ENCODE measurements at regions not wholly inside any gene's neighbourhood (a gene's known extent, or its start where the extent isn't known, plus 50 kb on each side); places are given as distances from the start of the nearest gene placed in this dataset.

- intact Hi-C loops (cut with DNase I; ENCODE audit: low total_unique reads) (no loop called here), in situ Hi-C loops (cut with MboI; ENCODE audit: low pct_ligation_motif_present in 1 of 4, low pct_unique_long_range_greater_than_20kb in 1 of 4, low sequenced_read_pairs in 3 of 4) (no loop called here)
- no peaks in the 10 kb centered on the region for H3K4me1 ChIP-seq
- no peak for DNase-seq
- no peak overlapping the region for H3K27ac ChIP-seq
- WGBS, 2 donors (ENCODE audit: low coverage in 1 of 2), result 70 to 73% methylated on average over 1 of the region's 1 CpG
- H3K27me3 ChIP-seq, result no peaks in the 10 kb centered on the region
- no peak for TF ChIP-seq POLR2A (IDR thresholded peaks at IDR 0.05)
- TF ChIP-seq EP300 (IDR thresholded peaks at IDR 0.05; ENCODE audit: low read depth), result no peak
- no peak for TF ChIP-seq POLR2AphosphoS5 (IDR thresholded peaks at IDR 0.05)
- TF ChIP-seq, protein P1, sequence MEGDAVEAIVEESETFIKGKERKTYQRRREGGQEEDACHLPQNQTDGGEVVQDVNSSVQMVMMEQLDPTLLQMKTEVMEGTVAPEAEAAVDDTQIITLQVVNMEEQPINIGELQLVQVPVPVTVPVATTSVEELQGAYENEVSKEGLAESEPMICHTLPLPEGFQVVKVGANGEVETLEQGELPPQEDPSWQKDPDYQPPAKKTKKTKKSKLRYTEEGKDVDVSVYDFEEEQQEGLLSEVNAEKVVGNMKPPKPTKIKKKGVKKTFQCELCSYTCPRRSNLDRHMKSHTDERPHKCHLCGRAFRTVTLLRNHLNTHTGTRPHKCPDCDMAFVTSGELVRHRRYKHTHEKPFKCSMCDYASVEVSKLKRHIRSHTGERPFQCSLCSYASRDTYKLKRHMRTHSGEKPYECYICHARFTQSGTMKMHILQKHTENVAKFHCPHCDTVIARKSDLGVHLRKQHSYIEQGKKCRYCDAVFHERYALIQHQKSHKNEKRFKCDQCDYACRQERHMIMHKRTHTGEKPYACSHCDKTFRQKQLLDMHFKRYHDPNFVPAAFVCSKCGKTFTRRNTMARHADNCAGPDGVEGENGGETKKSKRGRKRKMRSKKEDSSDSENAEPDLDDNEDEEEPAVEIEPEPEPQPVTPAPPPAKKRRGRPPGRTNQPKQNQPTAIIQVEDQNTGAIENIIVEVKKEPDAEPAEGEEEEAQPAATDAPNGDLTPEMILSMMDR (IDR thresholded peaks at IDR 0.05), result no peak
- H3K9me3 ChIP-seq, result peaks cover 5 to 10% of the 10 kb centered on the region in 2 donors
- no peaks in the 10 kb centered on the region for H3K36me3 ChIP-seq
- no peak overlapping the region for H3K4me3 ChIP-seq
These were observed 1908.7 kb downstream of the MRPL39 start for GRCh38 chr21:23698619-23699018.

- in situ Hi-C loops (cut with MboI; ENCODE audit: low pct_ligation_motif_present in 1 of 4, low pct_unique_long_range_greater_than_20kb in 1 of 4, low sequenced_read_pairs in 3 of 4) (no loop called here), intact Hi-C loops (cut with DNase I; ENCODE audit: low total_unique reads) (no loop called here)
- Histone ChIP-seq H3K27ac (no peak overlapping the region), H3K4me1 (no peaks in the 10 kb centered on the region), H3K9me3 (peaks cover 5 to 12% of the 10 kb centered on the region in 2 donors), H3K36me3 (no peaks in the 10 kb centered on the region), H3K4me3 (no peak overlapping the region), H3K27me3 (no peaks in the 10 kb centered on the region)
- no peak for TF ChIP-seq POLR2A (IDR thresholded peaks at IDR 0.05)
- TF ChIP-seq, protein P1 (IDR thresholded peaks at IDR 0.05), result no peak
- no peak for TF ChIP-seq EP300 (IDR thresholded peaks at IDR 0.05; ENCODE audit: low read depth)
- no peak for TF ChIP-seq POLR2AphosphoS5 (IDR thresholded peaks at IDR 0.05)
- no peak for DNase-seq
- 66 to 77% methylated on average over 4 to 5 of the region's 5 CpGs for WGBS, 2 donors (ENCODE audit: low coverage in 1 of 2)
These were observed 1911.8 kb downstream of the MRPL39 start for GRCh38 chr21:23695443-23695842.

DNA sequence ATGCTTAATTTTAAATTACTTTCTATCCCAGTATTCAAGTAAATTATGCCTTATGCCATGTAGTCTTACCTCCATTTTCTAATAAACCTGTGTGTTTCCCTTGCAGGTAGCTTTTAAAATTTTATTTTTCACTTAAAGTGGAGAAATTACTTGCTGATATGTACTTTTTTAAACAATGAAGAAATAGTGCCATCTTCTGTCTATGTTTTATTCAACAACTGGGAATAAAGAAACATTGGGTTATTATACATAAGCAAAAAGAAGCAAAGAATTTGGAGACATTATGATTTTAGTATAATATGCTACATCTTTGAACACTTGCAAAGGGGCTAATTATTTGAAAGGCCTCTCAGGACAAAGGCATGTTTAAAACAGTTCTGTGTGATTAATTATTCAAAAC is 1912.9 kb downstream of the MRPL39 start:
- intact Hi-C loops (cut with DNase I; ENCODE audit: low total_unique reads), result no loop called here
- Histone ChIP-seq H3K4me3 (no peak overlapping the region), H3K27me3 (no peaks in the 10 kb centered on the region), H3K9me3 (peaks cover 0 to 6% of the 10 kb centered on the region in 2 donors), H3K27ac (no peak overlapping the region), H3K4me1 (no peaks in the 10 kb centered on the region), H3K36me3 (no peaks in the 10 kb centered on the region)
- in situ Hi-C loops (cut with MboI; ENCODE audit: low pct_ligation_motif_present in 1 of 4, low pct_unique_long_range_greater_than_20kb in 1 of 4, low sequenced_read_pairs in 3 of 4), result no loop called here
- TF ChIP-seq POLR2AphosphoS5 (IDR thresholded peaks at IDR 0.05) (no peak), EP300 (IDR thresholded peaks at IDR 0.05; ENCODE audit: low read depth) (no peak), POLR2A (IDR thresholded peaks at IDR 0.05) (no peak)
- TF ChIP-seq, protein P1 (IDR thresholded peaks at IDR 0.05), result no peak
- DNase-seq, result no peak

GRCh38 chr21:23690316-23690715 is 1917.0 kb downstream of the MRPL39 start:
- H3K27me3 ChIP-seq, result no peaks in the 10 kb centered on the region
- TF ChIP-seq, protein P1 (IDR thresholded peaks at IDR 0.05), result no peak
- no peak for TF ChIP-seq EP300 (IDR thresholded peaks at IDR 0.05; ENCODE audit: low read depth)
- TF ChIP-seq POLR2A (IDR thresholded peaks at IDR 0.05), result no peak
- TF ChIP-seq POLR2AphosphoS5 (IDR thresholded peaks at IDR 0.05), result no peak
- no peak overlapping the region for H3K27ac ChIP-seq
- intact Hi-C loops (cut with DNase I; ENCODE audit: low total_unique reads) (no loop called here), in situ Hi-C loops (cut with MboI; ENCODE audit: low pct_ligation_motif_present in 1 of 4, low pct_unique_long_range_greater_than_20kb in 1 of 4, low sequenced_read_pairs in 3 of 4) (no loop called here)
- H3K4me1 ChIP-seq, result no peaks in the 10 kb centered on the region
- no peak for DNase-seq
- WGBS, 2 donors (ENCODE audit: low coverage in 1 of 2), result 43 to 50% methylated on average over 3 of the region's 3 CpGs
- H3K36me3 ChIP-seq, result no peaks in the 10 kb centered on the region
- peaks cover 0 to 3% of the 10 kb centered on the region in 2 donors for H3K9me3 ChIP-seq
- no peak overlapping the region for H3K4me3 ChIP-seq

Measured in transverse colon (tissue), 4 donors.